ENCODE measurements at regions not wholly inside any gene's neighbourhood (a gene's known extent, or its start where the extent isn't known, plus 50 kb on each side); places are given as distances from the start of the nearest gene placed in this dataset.

- Histone ChIP-seq H3K27ac (ENCODE audit: low read length) (no peak overlapping the region), H3K9me3 (ENCODE audit: control insufficient read depth in 2 of 2, low read length in 2 of 2) (no peaks in the 10 kb centered on the region), H3K9ac (ENCODE audit: low read length in 2 of 2) (no peak overlapping the region), H3K4me1 (ENCODE audit: control insufficient read depth, insufficient read depth, low read length) (peaks cover 34% of the 10 kb centered on the region), H3K36me3 (ENCODE audit: control insufficient read depth in 2 of 2, insufficient read depth in 2 of 2, low read length in 2 of 2) (no peaks in the 10 kb centered on the region), H3K27me3 (ENCODE audit: control insufficient read depth in 1 of 2, insufficient read depth in 2 of 2, low read length in 2 of 2) (no peaks in the 10 kb centered on the region), H3K4me3 (ENCODE audit: low read length in 2 of 2) (no peak overlapping the region)
Measured at GRCh38 chr10:124221356-124222317, 128.2 kb upstream of the CHST15 start.

DNA sequence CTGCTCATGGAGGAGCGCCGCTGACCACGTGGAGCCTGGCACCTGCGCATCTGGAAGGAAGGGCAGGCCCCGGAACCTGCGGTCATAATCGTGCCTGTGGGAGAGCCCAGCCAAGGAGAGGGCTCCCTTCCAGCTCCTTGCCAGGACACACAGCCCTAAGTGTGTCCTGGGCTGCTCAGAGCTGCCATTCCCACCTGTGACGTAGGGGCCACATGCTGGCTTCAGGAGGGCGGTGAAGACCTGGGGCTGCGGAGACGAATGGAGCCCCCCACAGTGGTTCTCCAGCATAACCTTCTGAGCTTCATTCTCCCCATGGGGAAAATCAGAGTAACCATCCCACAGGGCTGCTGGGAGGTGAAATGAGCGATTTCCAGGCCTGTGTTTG, 127.6 kb upstream of the CHST15 start:
- H3K36me3 ChIP-seq (ENCODE audit: control insufficient read depth in 2 of 2, insufficient read depth in 2 of 2, low read length in 2 of 2) = no peaks in the 10 kb centered on the region
- no peak overlapping the region for H3K9ac ChIP-seq (ENCODE audit: low read length in 2 of 2)
- H3K9me3 ChIP-seq (ENCODE audit: control insufficient read depth in 2 of 2, low read length in 2 of 2) = no peaks in the 10 kb centered on the region
- no peaks in the 10 kb centered on the region for H3K27me3 ChIP-seq (ENCODE audit: control insufficient read depth in 1 of 2, insufficient read depth in 2 of 2, low read length in 2 of 2)
- no peak overlapping the region for H3K4me3 ChIP-seq (ENCODE audit: low read length in 2 of 2)
- H3K27ac ChIP-seq (ENCODE audit: low read length) = no peak overlapping the region
- H3K4me1 ChIP-seq (ENCODE audit: control insufficient read depth, insufficient read depth, low read length) = peaks cover 34% of the 10 kb centered on the region

GRCh38 chr10:124220547-124220946, 127.1 kb upstream of the CHST15 start:
- Histone ChIP-seq H3K9ac (ENCODE audit: low read length in 2 of 2) (no peak overlapping the region), H3K4me3 (ENCODE audit: low read length in 2 of 2) (peak overlapping the region in 1 of 2 donors; percentile 8), H3K9me3 (ENCODE audit: control insufficient read depth in 2 of 2, low read length in 2 of 2) (no peaks in the 10 kb centered on the region), H3K4me1 (ENCODE audit: control insufficient read depth, insufficient read depth, low read length) (peaks cover 30% of the 10 kb centered on the region), H3K27me3 (ENCODE audit: control insufficient read depth in 1 of 2, insufficient read depth in 2 of 2, low read length in 2 of 2) (no peaks in the 10 kb centered on the region), H3K36me3 (ENCODE audit: control insufficient read depth in 2 of 2, insufficient read depth in 2 of 2, low read length in 2 of 2) (no peaks in the 10 kb centered on the region), H3K27ac (ENCODE audit: low read length) (no peak overlapping the region)

DNA sequence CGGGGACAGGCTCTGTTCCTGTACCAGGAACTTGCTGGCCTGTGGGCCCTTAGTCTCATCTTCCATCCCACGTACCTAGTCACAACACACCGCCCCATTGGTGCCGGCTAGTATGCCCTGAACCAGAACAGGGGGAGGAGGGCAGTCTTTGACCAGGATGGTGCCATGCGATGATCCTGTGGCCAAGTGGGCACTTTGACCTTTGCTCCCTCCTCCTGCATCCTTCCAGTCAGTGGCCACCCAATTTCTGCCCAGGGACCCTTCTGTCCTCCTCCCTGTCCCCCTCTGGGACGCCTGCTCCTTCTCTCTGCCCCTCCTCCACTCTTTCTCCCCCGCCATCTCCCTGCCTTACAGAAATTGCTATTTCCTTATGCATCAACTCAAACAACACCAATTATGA, 126.3 kb upstream of the CHST15 start:
- Histone ChIP-seq H3K27ac (ENCODE audit: low read length) (no peak overlapping the region), H3K4me3 (ENCODE audit: low read length in 2 of 2) (no peak overlapping the region), H3K9me3 (ENCODE audit: control insufficient read depth in 2 of 2, low read length in 2 of 2) (no peaks in the 10 kb centered on the region), H3K27me3 (ENCODE audit: control insufficient read depth in 1 of 2, insufficient read depth in 2 of 2, low read length in 2 of 2) (no peaks in the 10 kb centered on the region), H3K9ac (ENCODE audit: low read length in 2 of 2) (no peak overlapping the region), H3K36me3 (ENCODE audit: control insufficient read depth in 2 of 2, insufficient read depth in 2 of 2, low read length in 2 of 2) (no peaks in the 10 kb centered on the region), H3K4me1 (ENCODE audit: control insufficient read depth, insufficient read depth, low read length) (peaks cover 24% of the 10 kb centered on the region)

DNA sequence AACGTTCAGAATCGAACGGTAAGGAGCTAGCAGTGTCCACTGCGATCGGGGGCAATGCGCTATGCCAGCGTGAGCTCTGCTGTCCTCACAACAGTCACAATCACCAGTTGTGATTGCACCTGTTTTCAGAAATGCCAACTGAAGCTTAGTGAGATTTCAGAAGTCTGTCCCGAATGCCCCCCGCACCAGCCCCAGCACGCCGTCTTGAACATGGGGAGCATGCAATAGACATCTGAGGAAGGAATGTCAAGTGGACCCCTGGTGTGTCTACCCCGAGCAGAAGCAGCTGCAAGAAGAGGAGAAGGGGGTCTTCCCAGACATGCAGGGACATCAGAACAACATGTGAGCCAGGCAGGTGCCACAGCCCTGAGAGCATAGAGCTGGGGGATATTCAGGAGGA, 125.7 kb upstream of the CHST15 start:
- no peak overlapping the region for H3K27ac ChIP-seq (ENCODE audit: low read length)
- H3K4me3 ChIP-seq (ENCODE audit: low read length in 2 of 2) = no peak overlapping the region
- H3K27me3 ChIP-seq (ENCODE audit: control insufficient read depth in 1 of 2, insufficient read depth in 2 of 2, low read length in 2 of 2) = no peaks in the 10 kb centered on the region
- no peaks in the 10 kb centered on the region for H3K36me3 ChIP-seq (ENCODE audit: control insufficient read depth in 2 of 2, insufficient read depth in 2 of 2, low read length in 2 of 2)
- no peaks in the 10 kb centered on the region for H3K9me3 ChIP-seq (ENCODE audit: control insufficient read depth in 2 of 2, low read length in 2 of 2)
- H3K9ac ChIP-seq (ENCODE audit: low read length in 2 of 2) = no peak overlapping the region
- peaks cover 18% of the 10 kb centered on the region for H3K4me1 ChIP-seq (ENCODE audit: control insufficient read depth, insufficient read depth, low read length)

- Histone ChIP-seq H3K27ac (ENCODE audit: low read length) (no peak overlapping the region), H3K4me3 (ENCODE audit: low read length in 2 of 2) (no peak overlapping the region), H3K9me3 (ENCODE audit: control insufficient read depth in 2 of 2, low read length in 2 of 2) (no peaks in the 10 kb centered on the region), H3K27me3 (ENCODE audit: control insufficient read depth in 1 of 2, insufficient read depth in 2 of 2, low read length in 2 of 2) (no peaks in the 10 kb centered on the region), H3K9ac (ENCODE audit: low read length in 2 of 2) (no peak overlapping the region), H3K36me3 (ENCODE audit: control insufficient read depth in 2 of 2, insufficient read depth in 2 of 2, low read length in 2 of 2) (no peaks in the 10 kb centered on the region), H3K4me1 (ENCODE audit: control insufficient read depth, insufficient read depth, low read length) (peaks cover 17% of the 10 kb centered on the region)
Measured at GRCh38 chr10:124217906-124218804, 124.8 kb upstream of the CHST15 start.

DNA sequence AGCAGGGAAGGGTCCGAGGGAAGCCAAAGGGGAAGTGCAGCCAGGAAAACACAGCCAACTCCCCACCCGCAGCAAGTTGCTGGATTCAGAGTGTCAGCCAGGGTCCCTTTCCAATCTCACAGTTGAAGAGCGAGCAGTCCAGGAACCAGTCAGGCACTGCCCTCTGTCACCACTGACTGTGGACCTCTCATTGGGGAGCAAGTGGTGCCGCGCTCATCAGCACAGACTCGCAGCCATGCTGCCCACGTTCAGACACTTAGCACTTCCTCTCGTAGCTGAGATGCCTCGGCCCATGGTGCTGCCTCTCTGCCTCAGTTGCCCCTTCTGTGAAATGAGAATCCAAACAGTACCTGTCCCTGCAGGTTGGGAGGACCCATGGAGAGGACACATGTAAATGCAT, 123.6 kb upstream of the CHST15 start:
- Histone ChIP-seq H3K4me3 (ENCODE audit: low read length in 2 of 2) (no peak overlapping the region), H3K9me3 (ENCODE audit: control insufficient read depth in 2 of 2, low read length in 2 of 2) (no peaks in the 10 kb centered on the region), H3K27me3 (ENCODE audit: control insufficient read depth in 1 of 2, insufficient read depth in 2 of 2, low read length in 2 of 2) (no peaks in the 10 kb centered on the region), H3K36me3 (ENCODE audit: control insufficient read depth in 2 of 2, insufficient read depth in 2 of 2, low read length in 2 of 2) (no peaks in the 10 kb centered on the region), H3K27ac (ENCODE audit: low read length) (no peak overlapping the region), H3K4me1 (ENCODE audit: control insufficient read depth, insufficient read depth, low read length) (peaks cover 13% of the 10 kb centered on the region), H3K9ac (ENCODE audit: low read length in 2 of 2) (no peak overlapping the region)

DNA sequence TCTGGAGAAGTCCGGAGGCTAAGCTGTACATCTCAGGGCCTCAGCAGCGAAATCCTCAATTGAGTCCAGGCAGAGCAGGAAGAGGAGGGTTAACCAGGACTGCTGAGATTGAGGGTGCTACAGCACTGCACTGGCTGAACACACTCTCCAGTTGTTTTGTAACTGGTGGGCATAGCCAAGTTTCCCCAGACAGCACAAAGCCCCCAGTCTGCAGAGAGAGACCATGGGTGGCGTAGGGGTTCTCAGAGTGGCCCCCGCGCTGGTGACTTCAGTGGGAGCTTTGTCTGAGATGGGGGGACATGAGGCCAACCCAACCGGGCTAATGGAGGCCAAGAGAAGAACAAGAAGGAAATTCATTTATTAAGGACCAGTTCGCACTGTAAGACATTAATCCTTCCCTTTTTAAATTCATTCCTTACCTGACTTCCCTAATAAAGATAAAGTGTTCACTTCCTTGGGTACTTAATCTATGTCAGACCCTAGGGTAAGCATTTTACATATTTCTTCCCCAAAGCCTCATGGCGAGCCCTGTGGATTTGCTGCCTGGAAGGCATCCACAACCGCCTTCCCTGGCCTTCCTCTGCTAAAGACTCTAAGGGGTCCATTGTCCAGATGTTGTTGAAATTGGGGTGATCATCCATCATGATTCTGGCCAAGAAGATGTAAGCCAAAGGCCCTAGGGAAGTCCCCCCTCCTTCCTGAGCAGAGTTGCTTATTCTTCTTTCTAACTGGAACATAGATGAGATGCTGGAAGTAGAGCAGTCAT, 121.4 kb upstream of the CHST15 start:
- Histone ChIP-seq H3K4me3 (ENCODE audit: low read length in 2 of 2) (no peak overlapping the region), H3K4me1 (ENCODE audit: control insufficient read depth, insufficient read depth, low read length) (no peaks in the 10 kb centered on the region), H3K9ac (ENCODE audit: low read length in 2 of 2) (no peak overlapping the region), H3K9me3 (ENCODE audit: control insufficient read depth in 2 of 2, low read length in 2 of 2) (peaks cover 5 to 6% of the 10 kb centered on the region in 2 donors), H3K27ac (ENCODE audit: low read length) (no peak overlapping the region), H3K27me3 (ENCODE audit: control insufficient read depth in 1 of 2, insufficient read depth in 2 of 2, low read length in 2 of 2) (no peaks in the 10 kb centered on the region), H3K36me3 (ENCODE audit: control insufficient read depth in 2 of 2, insufficient read depth in 2 of 2, low read length in 2 of 2) (no peaks in the 10 kb centered on the region)

DNA sequence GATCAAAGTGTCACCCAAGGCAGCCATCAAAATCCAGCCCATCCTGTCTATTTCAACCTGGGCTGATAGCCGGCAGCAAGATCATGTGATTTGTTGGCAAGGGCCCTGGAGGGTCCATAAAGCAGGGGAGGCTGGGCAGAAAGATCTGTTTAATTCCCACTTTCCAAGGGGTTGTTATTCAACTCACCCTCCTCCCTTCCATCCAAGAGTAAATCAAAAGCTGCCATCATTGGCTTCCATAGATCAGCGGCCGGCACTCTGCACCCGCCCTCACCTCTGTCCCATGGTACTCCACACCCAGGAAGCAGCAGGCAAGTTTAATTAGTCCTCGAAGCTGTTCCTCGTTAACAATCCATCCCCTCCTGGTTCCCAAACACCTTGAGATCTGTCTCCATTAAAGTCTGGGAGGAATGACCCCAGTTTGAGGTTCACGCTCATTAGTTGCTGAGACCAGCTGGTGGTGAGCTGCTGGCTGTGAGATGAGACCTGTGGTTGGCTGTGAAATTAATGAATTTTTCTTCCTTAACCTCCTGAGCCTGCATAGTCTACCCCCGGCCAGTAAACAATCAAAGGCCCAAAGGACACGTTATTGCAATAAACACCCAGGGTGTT, 120.6 kb upstream of the CHST15 start:
- Histone ChIP-seq H3K4me1 (ENCODE audit: control insufficient read depth, insufficient read depth, low read length) (no peaks in the 10 kb centered on the region), H3K9ac (ENCODE audit: low read length in 2 of 2) (no peak overlapping the region), H3K4me3 (ENCODE audit: low read length in 2 of 2) (no peak overlapping the region), H3K36me3 (ENCODE audit: control insufficient read depth in 2 of 2, insufficient read depth in 2 of 2, low read length in 2 of 2) (no peaks in the 10 kb centered on the region), H3K27me3 (ENCODE audit: control insufficient read depth in 1 of 2, insufficient read depth in 2 of 2, low read length in 2 of 2) (no peaks in the 10 kb centered on the region), H3K9me3 (ENCODE audit: control insufficient read depth in 2 of 2, low read length in 2 of 2) (peaks cover 5 to 6% of the 10 kb centered on the region in 2 donors), H3K27ac (ENCODE audit: low read length) (no peak overlapping the region)

- Histone ChIP-seq H3K36me3 (ENCODE audit: control insufficient read depth in 2 of 2, insufficient read depth in 2 of 2, low read length in 2 of 2) (no peaks in the 10 kb centered on the region), H3K4me3 (ENCODE audit: low read length in 2 of 2) (no peak overlapping the region), H3K27ac (ENCODE audit: low read length) (no peak overlapping the region), H3K9me3 (ENCODE audit: control insufficient read depth in 2 of 2, low read length in 2 of 2) (peaks cover 5 to 6% of the 10 kb centered on the region in 2 donors), H3K27me3 (ENCODE audit: control insufficient read depth in 1 of 2, insufficient read depth in 2 of 2, low read length in 2 of 2) (no peaks in the 10 kb centered on the region), H3K9ac (ENCODE audit: low read length in 2 of 2) (no peak overlapping the region), H3K4me1 (ENCODE audit: control insufficient read depth, insufficient read depth, low read length) (no peaks in the 10 kb centered on the region)
Measured at GRCh38 chr10:124213471-124213870, 120.1 kb upstream of the CHST15 start.

Data from stomach smooth muscle (tissue), 2 donors.